SK-N-SH (cell line): ENCODE measurements at regions not wholly inside any gene's neighbourhood (a gene's known extent, or its start where the extent isn't known, plus 50 kb on each side); places are given as distances from the start of the nearest gene placed in this dataset.

ENCODE experiments used
- ELF1 ChIP-seq: IDR thresholded peaks from 2 replicates; pipeline ENCODE4 v1.4.0; 2012
- EP300 ChIP-seq, 2 experiments: IDR thresholded peaks; 2 replicates each; pipeline versions ENCODE4 v1.4.0 to v1.6.1; 2012; ENCODE audit warnings: borderline replicate concordance in 1 of 2, low read depth in 1 of 2, low read length in 1 of 2
- FOXM1 ChIP-seq: IDR thresholded peaks from 2 replicates; pipeline ENCODE4 v1.4.0; 2012; ENCODE audit warnings: low read depth, mild to moderate bottlenecking
- MXI1 ChIP-seq: IDR thresholded peaks from 2 replicates; pipeline ENCODE4 v1.6.1; 2012; ENCODE audit warnings: mild to moderate bottlenecking, low read depth, low read length, improper control_type of control experiment
- NFIC ChIP-seq: IDR thresholded peaks from 2 replicates; pipeline ENCODE4 v1.4.0; 2012; ENCODE audit warnings: borderline replicate concordance
- POLR2AphosphoS5 ChIP-seq: IDR thresholded peaks from 2 replicates; pipeline ENCODE4 v1.6.1; 2012; ENCODE audit warnings: low read depth, low read length
- RAD21 ChIP-seq: IDR thresholded peaks from 2 replicates; pipeline ENCODE4 v1.6.1; 2012; ENCODE audit warnings: mild to moderate bottlenecking, low read length
- YY1 ChIP-seq: IDR thresholded peaks from 2 replicates; pipeline ENCODE4 v1.4.0; 2012; ENCODE audit warnings: low read depth, mild to moderate bottlenecking
- TF ChIP-seq, protein P1 (sequence below): fragments of 200-600 bp; sonication (generic); IDR thresholded peaks from 2 replicates; pipeline ENCODE4 v1.6.1; 2017; ENCODE audit warnings: antibody characterized with exemption, mild to moderate bottlenecking, moderate library complexity
- TF ChIP-seq, protein P2 (sequence below): IDR thresholded peaks from 2 replicates; pipeline ENCODE4 v1.6.1; 2012; ENCODE audit warnings: mild to moderate bottlenecking, low read depth, low read length, moderate library complexity
- TF ChIP-seq, protein P3 (sequence below): IDR thresholded peaks from 2 replicates; pipeline ENCODE4 v1.4.0; 2012; ENCODE audit warnings: low read depth

DNA sequence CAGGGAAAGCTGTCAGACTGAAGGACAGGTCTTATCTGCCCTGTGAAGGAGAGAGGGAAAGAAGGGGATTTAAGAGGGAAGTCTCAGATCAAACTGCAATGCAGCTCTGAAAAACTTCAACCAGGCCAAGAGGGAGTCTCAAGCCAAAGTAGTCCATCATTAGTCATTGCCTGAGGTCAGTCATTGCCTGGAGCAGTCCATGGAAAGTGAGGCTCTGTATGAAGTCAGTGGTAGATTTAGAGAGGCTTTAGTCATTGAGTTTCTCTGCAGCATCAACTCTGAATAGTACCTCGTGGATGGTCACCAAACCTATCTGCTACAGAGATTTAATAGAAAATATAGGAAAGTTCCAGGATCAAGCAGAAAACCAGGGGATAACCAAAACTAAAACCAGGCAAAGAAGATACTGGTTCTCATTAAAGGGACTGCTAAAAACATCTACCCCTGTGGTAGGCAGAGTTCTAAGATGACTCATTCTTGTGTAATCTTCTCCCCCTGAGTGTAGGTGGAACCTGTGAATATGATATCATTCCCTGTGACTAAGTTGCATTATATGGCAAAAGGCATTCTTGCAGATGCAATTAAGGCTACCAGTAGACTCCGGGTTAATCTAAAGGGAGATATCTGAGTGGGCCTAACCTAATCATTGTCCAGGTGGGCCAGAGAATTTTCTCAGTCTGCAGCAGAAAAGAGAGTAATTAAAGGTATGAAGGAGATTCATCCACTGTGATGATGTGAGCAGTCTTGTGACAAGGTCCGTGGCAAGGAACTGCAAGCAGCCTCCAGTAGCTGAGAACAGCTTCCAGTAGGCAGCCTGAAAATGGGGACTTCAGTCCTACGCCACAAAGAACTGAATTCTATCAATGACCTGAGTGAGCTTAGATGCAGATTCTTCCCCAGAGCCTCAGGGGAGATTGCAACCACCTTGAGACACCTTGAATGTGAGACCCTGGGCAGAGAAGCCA is 123.1 kb downstream of the GALC start:
- TF ChIP-seq YY1 (no peak), NFIC (no peak), MXI1 (no peak), FOXM1 (no peak), POLR2AphosphoS5 (no peak), ELF1 (no peak), EP300 (IDR thresholded peaks at IDR 0.05; ENCODE audit: borderline replicate concordance in 1 of 2, low read depth in 1 of 2, low read length in 1 of 2) (no peak), RAD21 (no peak)
- TF ChIP-seq, protein P1, sequence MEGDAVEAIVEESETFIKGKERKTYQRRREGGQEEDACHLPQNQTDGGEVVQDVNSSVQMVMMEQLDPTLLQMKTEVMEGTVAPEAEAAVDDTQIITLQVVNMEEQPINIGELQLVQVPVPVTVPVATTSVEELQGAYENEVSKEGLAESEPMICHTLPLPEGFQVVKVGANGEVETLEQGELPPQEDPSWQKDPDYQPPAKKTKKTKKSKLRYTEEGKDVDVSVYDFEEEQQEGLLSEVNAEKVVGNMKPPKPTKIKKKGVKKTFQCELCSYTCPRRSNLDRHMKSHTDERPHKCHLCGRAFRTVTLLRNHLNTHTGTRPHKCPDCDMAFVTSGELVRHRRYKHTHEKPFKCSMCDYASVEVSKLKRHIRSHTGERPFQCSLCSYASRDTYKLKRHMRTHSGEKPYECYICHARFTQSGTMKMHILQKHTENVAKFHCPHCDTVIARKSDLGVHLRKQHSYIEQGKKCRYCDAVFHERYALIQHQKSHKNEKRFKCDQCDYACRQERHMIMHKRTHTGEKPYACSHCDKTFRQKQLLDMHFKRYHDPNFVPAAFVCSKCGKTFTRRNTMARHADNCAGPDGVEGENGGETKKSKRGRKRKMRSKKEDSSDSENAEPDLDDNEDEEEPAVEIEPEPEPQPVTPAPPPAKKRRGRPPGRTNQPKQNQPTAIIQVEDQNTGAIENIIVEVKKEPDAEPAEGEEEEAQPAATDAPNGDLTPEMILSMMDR: no peak
- TF ChIP-seq, protein P2, sequence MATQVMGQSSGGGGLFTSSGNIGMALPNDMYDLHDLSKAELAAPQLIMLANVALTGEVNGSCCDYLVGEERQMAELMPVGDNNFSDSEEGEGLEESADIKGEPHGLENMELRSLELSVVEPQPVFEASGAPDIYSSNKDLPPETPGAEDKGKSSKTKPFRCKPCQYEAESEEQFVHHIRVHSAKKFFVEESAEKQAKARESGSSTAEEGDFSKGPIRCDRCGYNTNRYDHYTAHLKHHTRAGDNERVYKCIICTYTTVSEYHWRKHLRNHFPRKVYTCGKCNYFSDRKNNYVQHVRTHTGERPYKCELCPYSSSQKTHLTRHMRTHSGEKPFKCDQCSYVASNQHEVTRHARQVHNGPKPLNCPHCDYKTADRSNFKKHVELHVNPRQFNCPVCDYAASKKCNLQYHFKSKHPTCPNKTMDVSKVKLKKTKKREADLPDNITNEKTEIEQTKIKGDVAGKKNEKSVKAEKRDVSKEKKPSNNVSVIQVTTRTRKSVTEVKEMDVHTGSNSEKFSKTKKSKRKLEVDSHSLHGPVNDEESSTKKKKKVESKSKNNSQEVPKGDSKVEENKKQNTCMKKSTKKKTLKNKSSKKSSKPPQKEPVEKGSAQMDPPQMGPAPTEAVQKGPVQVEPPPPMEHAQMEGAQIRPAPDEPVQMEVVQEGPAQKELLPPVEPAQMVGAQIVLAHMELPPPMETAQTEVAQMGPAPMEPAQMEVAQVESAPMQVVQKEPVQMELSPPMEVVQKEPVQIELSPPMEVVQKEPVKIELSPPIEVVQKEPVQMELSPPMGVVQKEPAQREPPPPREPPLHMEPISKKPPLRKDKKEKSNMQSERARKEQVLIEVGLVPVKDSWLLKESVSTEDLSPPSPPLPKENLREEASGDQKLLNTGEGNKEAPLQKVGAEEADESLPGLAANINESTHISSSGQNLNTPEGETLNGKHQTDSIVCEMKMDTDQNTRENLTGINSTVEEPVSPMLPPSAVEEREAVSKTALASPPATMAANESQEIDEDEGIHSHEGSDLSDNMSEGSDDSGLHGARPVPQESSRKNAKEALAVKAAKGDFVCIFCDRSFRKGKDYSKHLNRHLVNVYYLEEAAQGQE: no peak
- TF ChIP-seq, protein P3, sequence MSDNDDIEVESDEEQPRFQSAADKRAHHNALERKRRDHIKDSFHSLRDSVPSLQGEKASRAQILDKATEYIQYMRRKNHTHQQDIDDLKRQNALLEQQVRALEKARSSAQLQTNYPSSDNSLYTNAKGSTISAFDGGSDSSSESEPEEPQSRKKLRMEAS: no peak
